ENCODE measurements at regions not wholly inside any gene's neighbourhood (a gene's known extent, or its start where the extent isn't known, plus 50 kb on each side); places are given as distances from the start of the nearest gene placed in this dataset.

DNA sequence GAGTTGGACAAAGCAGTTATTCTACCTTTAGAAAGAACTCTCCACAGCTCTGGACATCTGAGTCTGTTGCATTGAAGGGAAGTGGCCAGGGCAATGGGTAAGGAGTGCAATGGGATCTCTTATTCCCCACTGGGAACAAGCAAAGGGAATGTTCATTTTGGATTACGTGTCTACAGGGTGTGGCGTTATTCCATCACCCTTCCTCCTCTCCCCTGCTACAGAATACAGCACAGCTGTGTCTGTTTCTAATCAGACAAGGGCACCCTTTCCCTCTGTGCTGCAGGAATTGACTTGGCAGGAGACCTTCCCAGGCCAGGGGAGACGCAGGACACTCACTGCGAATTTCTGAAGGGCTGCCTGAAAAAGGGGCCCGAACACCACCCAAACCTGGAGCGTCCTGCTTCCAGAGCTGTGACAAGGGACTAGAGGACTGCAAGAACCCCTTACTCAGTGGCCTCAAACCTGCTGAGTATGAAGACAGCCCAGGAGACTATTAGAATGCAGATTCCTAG is 163.6 kb upstream of the RAB4A start:
- WGBS, 2 donors = 85 to 91% methylated on average over 6 of the region's 6 CpGs
- no peak overlapping the region for H3K4me3 ChIP-seq
- H3K36me3 ChIP-seq = no peaks in the 10 kb centered on the region
- peak in 1 of 2 donors; percentile 53 for ATAC-seq (ENCODE audit: low FRiP score in 2 of 2)
- no peaks in the 10 kb centered on the region for H3K9me3 ChIP-seq
- peaks cover 0 to 5% (median 0%) of the 10 kb centered on the region in 4 donors for H3K4me1 ChIP-seq
- no peak for DNase-seq
- H3K27ac ChIP-seq = no peak overlapping the region
- no peaks in the 10 kb centered on the region for H3K27me3 ChIP-seq
- no peak for TF ChIP-seq EP300 (IDR thresholded peaks at IDR 0.05)
- TF ChIP-seq POLR2A (IDR thresholded peaks at IDR 0.05) = no peak
- TF ChIP-seq, protein P1, sequence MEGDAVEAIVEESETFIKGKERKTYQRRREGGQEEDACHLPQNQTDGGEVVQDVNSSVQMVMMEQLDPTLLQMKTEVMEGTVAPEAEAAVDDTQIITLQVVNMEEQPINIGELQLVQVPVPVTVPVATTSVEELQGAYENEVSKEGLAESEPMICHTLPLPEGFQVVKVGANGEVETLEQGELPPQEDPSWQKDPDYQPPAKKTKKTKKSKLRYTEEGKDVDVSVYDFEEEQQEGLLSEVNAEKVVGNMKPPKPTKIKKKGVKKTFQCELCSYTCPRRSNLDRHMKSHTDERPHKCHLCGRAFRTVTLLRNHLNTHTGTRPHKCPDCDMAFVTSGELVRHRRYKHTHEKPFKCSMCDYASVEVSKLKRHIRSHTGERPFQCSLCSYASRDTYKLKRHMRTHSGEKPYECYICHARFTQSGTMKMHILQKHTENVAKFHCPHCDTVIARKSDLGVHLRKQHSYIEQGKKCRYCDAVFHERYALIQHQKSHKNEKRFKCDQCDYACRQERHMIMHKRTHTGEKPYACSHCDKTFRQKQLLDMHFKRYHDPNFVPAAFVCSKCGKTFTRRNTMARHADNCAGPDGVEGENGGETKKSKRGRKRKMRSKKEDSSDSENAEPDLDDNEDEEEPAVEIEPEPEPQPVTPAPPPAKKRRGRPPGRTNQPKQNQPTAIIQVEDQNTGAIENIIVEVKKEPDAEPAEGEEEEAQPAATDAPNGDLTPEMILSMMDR (IDR thresholded peaks at IDR 0.05) = no peak
- TF ChIP-seq POLR2AphosphoS5 (IDR thresholded peaks at IDR 0.05) = no peak

DNA sequence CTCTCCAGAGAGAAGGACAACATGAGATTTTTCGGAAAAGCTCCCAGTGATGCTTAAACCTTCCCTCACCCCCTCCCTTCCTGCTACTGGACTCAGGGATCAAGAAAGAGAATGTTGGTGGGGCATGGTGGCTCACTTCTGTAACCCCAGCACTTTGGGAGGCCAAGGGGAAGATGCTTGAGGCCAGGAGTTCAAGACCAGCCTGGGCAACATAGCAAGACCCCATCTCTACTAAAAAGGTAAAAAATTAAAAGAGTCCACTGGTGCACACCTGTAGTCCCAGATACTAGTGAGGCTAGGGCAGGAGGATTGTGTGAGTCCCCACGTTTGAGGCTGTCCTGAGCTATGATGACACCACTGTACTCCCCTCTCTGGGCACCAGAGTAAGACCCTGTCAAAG is 162.9 kb upstream of the RAB4A start:
- DNase-seq (no peak), ATAC-seq (ENCODE audit: low FRiP score in 2 of 2) (no peak)
- TF ChIP-seq, protein P1 (IDR thresholded peaks at IDR 0.05) = no peak
- TF ChIP-seq EP300 (IDR thresholded peaks at IDR 0.05) = no peak
- no peak for TF ChIP-seq POLR2A (IDR thresholded peaks at IDR 0.05)
- no peak for TF ChIP-seq POLR2AphosphoS5 (IDR thresholded peaks at IDR 0.05)
- H3K9me3 ChIP-seq = no peaks in the 10 kb centered on the region
- WGBS, 2 donors = 56 to 76% methylated on average over 2 of the region's 2 CpGs
- no peak overlapping the region for H3K4me3 ChIP-seq
- peaks cover 0 to 5% (median 0%) of the 10 kb centered on the region in 4 donors for H3K4me1 ChIP-seq
- no peak overlapping the region for H3K27ac ChIP-seq
- no peaks in the 10 kb centered on the region for H3K27me3 ChIP-seq
- no peaks in the 10 kb centered on the region for H3K36me3 ChIP-seq

DNA sequence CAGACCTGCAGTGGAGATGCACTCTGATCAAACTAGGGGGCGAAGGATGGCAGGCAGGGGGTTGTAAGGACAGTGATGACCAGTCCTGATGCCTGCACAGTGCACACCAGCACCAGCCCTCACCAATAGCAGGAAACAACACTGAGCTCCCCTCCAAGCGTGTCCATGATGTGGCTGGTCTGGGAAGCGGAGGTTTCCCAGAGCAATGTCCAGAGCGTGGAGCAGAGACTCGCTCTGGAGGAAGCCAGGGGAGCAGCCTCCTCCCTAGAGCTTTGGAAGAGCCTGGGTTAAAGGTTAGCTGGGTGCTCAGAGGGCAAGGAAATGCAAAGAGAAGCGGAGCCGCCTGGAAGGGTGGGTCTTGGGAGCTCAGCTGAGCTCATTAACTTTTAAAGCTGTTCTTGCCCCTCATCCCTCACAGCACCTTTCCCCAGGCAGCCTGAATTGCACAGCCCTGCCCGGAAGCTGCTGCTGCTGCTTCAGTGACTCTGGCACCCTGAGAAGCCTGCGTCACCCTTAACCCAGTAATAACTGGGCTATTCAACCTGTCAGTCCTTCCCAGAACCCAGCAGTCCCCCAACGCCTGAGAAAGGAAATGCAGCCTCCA is 162.2 kb upstream of the RAB4A start:
- Histone ChIP-seq H3K27me3 (no peaks in the 10 kb centered on the region), H3K4me3 (no peak overlapping the region), H3K36me3 (no peaks in the 10 kb centered on the region), H3K27ac (no peak overlapping the region), H3K4me1 (no peaks in the 10 kb centered on the region), H3K9me3 (no peaks in the 10 kb centered on the region)
- ATAC-seq (ENCODE audit: low FRiP score in 2 of 2) = no peak
- DNase-seq = no peak
- no peak for TF ChIP-seq POLR2AphosphoS5 (IDR thresholded peaks at IDR 0.05)
- WGBS, 2 donors = 73 to 84% methylated on average over 10 of the region's 10 CpGs

DNA sequence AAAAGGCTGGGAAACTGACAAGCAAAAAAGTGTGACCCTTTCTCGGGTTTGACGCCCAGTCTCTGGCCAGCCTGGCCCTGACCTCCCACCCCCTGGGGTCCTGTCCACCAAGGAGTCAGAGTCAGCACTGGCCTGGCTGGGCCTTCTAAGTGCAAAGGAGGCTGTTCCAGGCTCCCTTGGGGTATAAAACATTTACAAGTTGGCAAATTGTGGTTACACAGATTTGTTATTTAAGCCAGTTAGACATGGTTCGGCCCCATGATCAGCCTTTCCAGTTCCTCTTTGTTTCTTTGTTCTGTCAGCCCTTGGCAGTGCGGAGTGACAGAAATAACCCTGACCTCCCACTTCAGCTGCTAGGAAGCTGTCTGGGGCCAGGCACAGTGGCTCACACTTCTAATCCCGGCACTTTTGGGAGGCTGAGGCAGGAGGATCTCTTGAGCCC is 161.6 kb upstream of the RAB4A start:
- no peak overlapping the region for H3K27ac ChIP-seq
- ATAC-seq (ENCODE audit: low FRiP score in 2 of 2) (peak in 1 of 2 donors; percentile 34), DNase-seq (peak in 1 of 2 donors; percentile 36)
- H3K27me3 ChIP-seq = no peaks in the 10 kb centered on the region
- H3K9me3 ChIP-seq = no peaks in the 10 kb centered on the region
- WGBS, 2 donors = 75 to 85% methylated on average over 5 of the region's 5 CpGs
- TF ChIP-seq, protein P1 (IDR thresholded peaks at IDR 0.05) = no peak
- TF ChIP-seq POLR2A (IDR thresholded peaks at IDR 0.05) = no peak
- TF ChIP-seq EP300 (IDR thresholded peaks at IDR 0.05) = no peak
- no peak overlapping the region for H3K4me3 ChIP-seq
- H3K36me3 ChIP-seq = no peaks in the 10 kb centered on the region
- H3K4me1 ChIP-seq = no peaks in the 10 kb centered on the region

DNA sequence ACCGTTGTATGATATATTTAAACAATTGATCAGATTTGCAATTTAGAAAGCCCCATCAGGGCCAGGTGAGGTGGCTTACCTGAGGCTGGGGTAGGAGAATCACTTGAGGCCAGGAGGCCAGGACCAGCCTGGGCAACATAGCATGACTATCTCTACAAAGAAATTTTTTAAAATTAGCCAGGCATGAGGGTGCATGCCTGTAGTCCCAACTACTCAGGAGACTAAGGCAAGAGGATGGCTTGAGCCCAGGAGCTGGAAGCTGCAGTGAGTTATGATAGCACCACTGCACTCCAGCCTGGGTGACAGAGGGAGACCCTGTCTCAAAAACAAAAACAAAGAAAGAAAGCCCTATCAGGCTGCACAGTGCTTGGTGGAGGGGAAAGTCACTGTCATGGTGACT is 159.9 kb upstream of the RAB4A start:
- ATAC-seq (ENCODE audit: low FRiP score in 2 of 2) (no peak), DNase-seq (no peak)
- WGBS, 2 donors = 78 to 85% methylated on average over 1 of the region's 1 CpG
- Histone ChIP-seq H3K4me3 (no peak overlapping the region), H3K36me3 (no peaks in the 10 kb centered on the region), H3K27ac (no peak overlapping the region), H3K9me3 (no peaks in the 10 kb centered on the region), H3K27me3 (no peaks in the 10 kb centered on the region), H3K4me1 (no peaks in the 10 kb centered on the region)
- TF ChIP-seq EP300 (IDR thresholded peaks at IDR 0.05) = no peak
- no peak for TF ChIP-seq POLR2AphosphoS5 (IDR thresholded peaks at IDR 0.05)
- TF ChIP-seq, protein P1 (IDR thresholded peaks at IDR 0.05) = no peak
- no peak for TF ChIP-seq POLR2A (IDR thresholded peaks at IDR 0.05)

Data from upper lobe of left lung (tissue), 6 donors.